Mesenchymal stem cell (in vitro differentiated cells and primary cell): ENCODE measurements at regions not wholly inside any gene's neighbourhood (a gene's known extent, or its start where the extent isn't known, plus 50 kb on each side); places are given as distances from the start of the nearest gene placed in this dataset.
A peak's percentile ranks its signal among the peaks of the same experiment; 100 is the strongest.

Experiments
- DNase-seq: peaks from one replicate; pipeline ENCODE4 v3.0.0-alpha.2; 2013
- H2AFZ ChIP-seq: one replicate; pipeline ENCODE4 v1.6.1; 2013; ENCODE audit warnings: low read depth, mild to moderate bottlenecking, control low read depth, inconsistent platforms, low read length, moderate library complexity
- H2AK5ac ChIP-seq: 2 replicates; pipeline ENCODE4 v1.6.1; 2013; ENCODE audit warnings: low read length, moderate library complexity, mild to moderate bottlenecking, inconsistent platforms; ENCODE audit not compliant: severe bottlenecking
- H2BK120ac ChIP-seq: one replicate; pipeline ENCODE4 v1.6.1; 2013; ENCODE audit warnings: low read depth, mild to moderate bottlenecking, inconsistent platforms, low read length, moderate library complexity
- H2BK12ac ChIP-seq, 2 experiments: one replicate each; pipeline ENCODE4 v1.6.1; 2013; ENCODE audit warnings: inconsistent platforms in 2 of 2, low read length in 2 of 2, mild to moderate bottlenecking in 2 of 2, moderate library complexity in 2 of 2, control low read depth in 1 of 2
- H2BK15ac ChIP-seq: one replicate; pipeline ENCODE4 v1.6.1; 2013; ENCODE audit warnings: mild to moderate bottlenecking, low read depth, inconsistent platforms; ENCODE audit not compliant: poor library complexity, severe bottlenecking
- H2BK5ac ChIP-seq: 2 replicates; pipeline ENCODE4 v1.6.1; 2013; ENCODE audit warnings: low read depth, mild to moderate bottlenecking, low read length, control low read depth, inconsistent platforms; ENCODE audit not compliant: poor library complexity, severe bottlenecking
- H3K14ac ChIP-seq, 2 experiments: one replicate each; pipeline ENCODE4 v1.6.1; 2013; ENCODE audit warnings: inconsistent platforms in 2 of 2, low read length in 2 of 2, control low read depth in 1 of 2, mild to moderate bottlenecking in 1 of 2, moderate library complexity in 1 of 2
- H3K18ac ChIP-seq, 2 experiments: one replicate each; pipeline ENCODE4 v1.6.1; 2013; ENCODE audit warnings: inconsistent platforms in 2 of 2, low read length in 2 of 2, control low read depth in 1 of 2, low read depth in 1 of 2, mild to moderate bottlenecking in 1 of 2
- H3K23ac ChIP-seq, 2 experiments: one replicate each; pipeline ENCODE4 v1.6.1; 2013; ENCODE audit warnings: inconsistent platforms in 2 of 2, low read length in 2 of 2, mild to moderate bottlenecking in 2 of 2, moderate library complexity in 2 of 2, control low read depth in 1 of 2
- H3K27ac ChIP-seq: 2 replicates; pipeline ENCODE4 v1.5.1; 2013; ENCODE audit warnings: mild to moderate bottlenecking, moderate library complexity, low read length, control low read depth, inconsistent platforms; ENCODE audit not compliant: poor library complexity, severe bottlenecking
- H3K27me3 ChIP-seq, 2 experiments: 2 replicates each; pipeline versions ENCODE4 v1.6.1 to v1.7.0; 2013; ENCODE audit warnings: low read length in 2 of 2, mild to moderate bottlenecking in 2 of 2, moderate library complexity in 2 of 2, control low read depth in 1 of 2, inconsistent platforms in 1 of 2; ENCODE audit not compliant: control insufficient read depth in 1 of 2, insufficient read depth in 1 of 2
- H3K36me3 ChIP-seq, 2 experiments: 2 replicates each; pipeline versions ENCODE4 v1.6.1 to v1.7.0; 2013; ENCODE audit warnings: low read length in 2 of 2, control low read depth in 1 of 2, inconsistent platforms in 1 of 2, low read depth in 1 of 2, mild to moderate bottlenecking in 1 of 2; ENCODE audit not compliant: insufficient read depth in 2 of 2, control insufficient read depth in 1 of 2
- H3K4ac ChIP-seq, 2 experiments: one replicate each; pipeline ENCODE4 v1.6.1; 2013; ENCODE audit warnings: inconsistent platforms in 2 of 2, low read length in 2 of 2, mild to moderate bottlenecking in 2 of 2, moderate library complexity in 2 of 2, control low read depth in 1 of 2, low read depth in 1 of 2
- H3K4me1 ChIP-seq: 2 replicates; pipeline ENCODE4 v1.6.1; 2013; ENCODE audit warnings: low read depth, low read length, control low read depth; ENCODE audit not compliant: control insufficient read depth, insufficient read depth
- H3K4me2 ChIP-seq: 2 replicates; pipeline ENCODE4 v1.6.1; 2013; ENCODE audit warnings: low read length, mild to moderate bottlenecking, inconsistent platforms; ENCODE audit not compliant: poor library complexity, severe bottlenecking
- H3K4me3 ChIP-seq, 2 experiments: 2 replicates each; pipeline versions ENCODE4 v1.5.1 to v1.7.0; 2013; ENCODE audit warnings: low read length in 2 of 2, mild to moderate bottlenecking in 2 of 2, control low read depth in 1 of 2, low read depth in 1 of 2; ENCODE audit not compliant: insufficient read depth in 1 of 2
- H3K79me1 ChIP-seq: replicated peaks from 2 replicates; pipeline ENCODE4 v1.6.1; 2013; ENCODE audit warnings: mild to moderate bottlenecking, control low read depth, low read length, inconsistent platforms; ENCODE audit not compliant: poor library complexity, severe bottlenecking
- H3K9ac ChIP-seq: 2 replicates; pipeline ENCODE4 v1.7.0; 2013; ENCODE audit warnings: mild to moderate bottlenecking, low read length, moderate library complexity
- H3K9me3 ChIP-seq: 2 replicates; pipeline ENCODE4 v1.7.0; 2013; ENCODE audit warnings: mild to moderate bottlenecking, low read length; ENCODE audit not compliant: control insufficient read depth
- H4K8ac ChIP-seq: one replicate; pipeline ENCODE4 v1.6.1; 2013; ENCODE audit warnings: inconsistent platforms, mild to moderate bottlenecking, low read length, moderate library complexity
- H4K91ac ChIP-seq: one replicate; pipeline ENCODE4 v1.6.1; 2013; ENCODE audit warnings: mild to moderate bottlenecking, low read length, inconsistent platforms
- WGBS: methylation state at CpG from one replicate; pipeline ENCODE4 v1.1.7; 2013; ENCODE audit warnings: mixed read lengths; 5-methylcytosine and 5-hydroxymethylcytosine counted together

GRCh38 chr10:4723860-4724259 is 102.1 kb upstream of the AKR1E2 start:
- DNase-seq = no peak
- peaks cover 3% of the 10 kb centered on the region for H3K9me3 ChIP-seq
- peak overlapping the region; percentile 93 for H3K9ac ChIP-seq
- no peaks in the 10 kb centered on the region for H3K4me1 ChIP-seq
- H2AK5ac ChIP-seq = no peak overlapping the region
- no peak overlapping the region for H4K8ac ChIP-seq
- H2BK5ac ChIP-seq = no peak overlapping the region
- no peak overlapping the region for H2BK15ac ChIP-seq
- H4K91ac ChIP-seq = no peak overlapping the region
- no peaks in the 10 kb centered on the region for H3K79me1 ChIP-seq
- H3K27ac ChIP-seq = no peak overlapping the region
- no peak overlapping the region for H2AFZ ChIP-seq
- no peaks in the 10 kb centered on the region for H3K36me3 ChIP-seq
- H2BK12ac ChIP-seq = no peak overlapping the region
- H3K4ac ChIP-seq = no peak overlapping the region
- H3K4me3 ChIP-seq = no peak overlapping the region
- no peak overlapping the region for H2BK120ac ChIP-seq
- no peaks in the 10 kb centered on the region for H3K27me3 ChIP-seq
- no peak overlapping the region for H3K4me2 ChIP-seq
- H3K18ac ChIP-seq = no peak overlapping the region
- no peak overlapping the region for H3K23ac ChIP-seq
- no peak overlapping the region for H3K14ac ChIP-seq

DNA sequence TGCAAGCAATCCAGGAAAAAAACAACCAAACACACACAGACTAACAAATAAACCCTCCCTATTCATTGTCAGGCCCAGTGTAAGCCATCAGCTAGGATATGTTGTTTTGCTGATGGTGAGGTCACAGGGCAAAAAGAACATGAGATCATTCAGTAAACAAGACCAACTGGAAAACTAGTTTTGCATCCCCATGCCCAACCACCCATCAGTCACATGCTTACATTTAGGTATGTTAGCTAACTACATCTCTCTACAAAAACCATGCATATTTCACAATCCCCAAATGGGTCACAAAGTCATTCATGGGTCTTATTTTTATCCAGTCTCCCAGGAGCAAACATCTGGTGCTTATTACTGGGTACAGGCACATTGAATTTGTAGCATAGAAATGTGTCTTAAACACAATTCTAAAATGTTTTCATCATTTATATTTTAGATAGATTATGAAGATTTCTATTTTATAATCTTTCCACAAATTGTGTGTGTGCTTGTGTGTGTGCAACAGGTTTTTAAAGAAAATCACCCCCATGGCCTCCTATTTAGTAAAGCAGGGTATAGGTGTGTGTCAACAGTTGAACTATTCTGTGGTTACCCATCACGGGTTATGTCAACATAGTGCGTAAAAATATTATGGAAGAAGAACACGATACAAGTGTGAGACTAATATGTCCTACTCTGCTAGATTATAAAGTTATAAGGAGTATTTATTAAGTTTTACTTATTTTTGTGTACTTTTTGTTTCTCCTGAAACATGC is 103.8 kb upstream of the AKR1E2 start:
- Histone ChIP-seq H2AFZ (no peak overlapping the region), H3K27me3 (no peaks in the 10 kb centered on the region), H2AK5ac (no peak overlapping the region), H3K27ac (no peak overlapping the region), H2BK12ac (no peak overlapping the region), H3K23ac (no peak overlapping the region), H3K4me1 (no peaks in the 10 kb centered on the region), H3K18ac (no peak overlapping the region), H3K9me3 (peaks cover 3% of the 10 kb centered on the region), H3K4me2 (no peak overlapping the region), H3K79me1 (no peaks in the 10 kb centered on the region), H4K8ac (no peak overlapping the region), H2BK120ac (no peak overlapping the region), H2BK15ac (no peak overlapping the region), H3K36me3 (no peaks in the 10 kb centered on the region), H3K4me3 (no peak overlapping the region), H2BK5ac (no peak overlapping the region), H3K14ac (no peak overlapping the region), H3K9ac (peak overlapping the region; percentile 93), H4K91ac (no peak overlapping the region), H3K4ac (no peak overlapping the region)
- DNase-seq = peak; percentile 85
- WGBS = 95% methylated on average over 2 of the region's 3 CpGs

- Histone ChIP-seq H3K9ac (peak overlapping the region; percentile 79), H2BK120ac (no peak overlapping the region), H3K36me3 (no peaks in the 10 kb centered on the region), H2AK5ac (no peak overlapping the region), H3K4me3 (no peak overlapping the region), H3K14ac (no peak overlapping the region), H3K4me1 (no peaks in the 10 kb centered on the region), H3K27ac (no peak overlapping the region), H4K91ac (no peak overlapping the region), H2BK12ac (no peak overlapping the region), H3K23ac (no peak overlapping the region), H3K79me1 (no peaks in the 10 kb centered on the region), H3K4me2 (no peak overlapping the region), H4K8ac (no peak overlapping the region), H3K4ac (no peak overlapping the region), H2AFZ (no peak overlapping the region), H2BK5ac (no peak overlapping the region), H3K9me3 (peaks cover 3% of the 10 kb centered on the region), H3K27me3 (no peaks in the 10 kb centered on the region), H2BK15ac (no peak overlapping the region), H3K18ac (no peak overlapping the region)
- DNase-seq = peak; percentile 57
- 95% methylated on average over 1 of the region's 1 CpG for WGBS
These were observed 105.5 kb upstream of the AKR1E2 start for GRCh38 chr10:4720463-4720862.

- no peak overlapping the region for H4K91ac ChIP-seq
- H2BK5ac ChIP-seq = no peak overlapping the region
- H2BK12ac ChIP-seq = no peak overlapping the region
- H3K9me3 ChIP-seq = peaks cover 3% of the 10 kb centered on the region
- no peak overlapping the region for H4K8ac ChIP-seq
- H3K4me3 ChIP-seq = no peak overlapping the region
- no peak overlapping the region for H2BK120ac ChIP-seq
- no peak overlapping the region for H3K4ac ChIP-seq
- H3K79me1 ChIP-seq = no peaks in the 10 kb centered on the region
- H2BK15ac ChIP-seq = no peak overlapping the region
- H3K23ac ChIP-seq = no peak overlapping the region
- H3K4me1 ChIP-seq = no peaks in the 10 kb centered on the region
- no peak overlapping the region for H3K4me2 ChIP-seq
- no peaks in the 10 kb centered on the region for H3K36me3 ChIP-seq
- 60% methylated on average over 2 of the region's 2 CpGs for WGBS
- H3K14ac ChIP-seq = no peak overlapping the region
- no peak overlapping the region for H2AFZ ChIP-seq
- no peak for DNase-seq
- no peaks in the 10 kb centered on the region for H3K27me3 ChIP-seq
- no peak overlapping the region for H3K27ac ChIP-seq
- H3K9ac ChIP-seq = peak overlapping the region; percentile 5
- H2AK5ac ChIP-seq = no peak overlapping the region
- no peak overlapping the region for H3K18ac ChIP-seq
These were observed 106.3 kb upstream of the AKR1E2 start for GRCh38 chr10:4719671-4720070.
